8988T (cell line): ENCODE measurements at regions not wholly inside any gene's neighbourhood (a gene's known extent, or its start where the extent isn't known, plus 50 kb on each side); places are given as distances from the start of the nearest gene placed in this dataset.
"Not testable (repeated sequence)": the region's sequence is repeated elsewhere in the genome, so short reads cannot be mapped to it uniquely, and the experiment has no call there.

Source experiments
- DNase-seq: peaks from one replicate; pipeline ENCODE4 v3.0.0; 2011

- no peak for DNase-seq
These were observed 68.2 kb downstream of the LHX9 start for GRCh38 chr1:197985351-197985750.

- no peak for DNase-seq
These were observed 69.6 kb downstream of the LHX9 start for GRCh38 chr1:197986817-197987216.

GRCh38 chr1:197987294-197987693 is 70.1 kb downstream of the LHX9 start:
- no peak for DNase-seq

- DNase-seq = not testable (repeated sequence)
These were observed 71.4 kb downstream of the LHX9 start for GRCh38 chr1:197988581-197988980.

- DNase-seq = no peak
These were observed 71.9 kb downstream of the LHX9 start for GRCh38 chr1:197989058-197989457.

GRCh38 chr1:197991594-197991993 is 74.4 kb downstream of the LHX9 start:
- DNase-seq = no peak

- no peak for DNase-seq
These were observed 77.8 kb downstream of the LHX9 start for GRCh38 chr1:197994907-197995407.

- DNase-seq = no peak
These were observed 78.5 kb downstream of the LHX9 start for GRCh38 chr1:197995408-197996258.

- DNase-seq = not testable (repeated sequence)
These were observed 79.0 kb downstream of the LHX9 start for GRCh38 chr1:197996259-197996512.

- DNase-seq = no peak
These were observed 80.9 kb downstream of the LHX9 start for GRCh38 chr1:197998110-197998509.

GRCh38 chr1:198001776-198002408 is 84.7 kb downstream of the LHX9 start:
- no peak for DNase-seq

- DNase-seq = no peak
These were observed 86.3 kb downstream of the LHX9 start for GRCh38 chr1:198003468-198003867.

- no peak for DNase-seq
These were observed 89.8 kb downstream of the LHX9 start for GRCh38 chr1:198007011-198007410.

GRCh38 chr1:198007687-198008607 is 90.8 kb downstream of the LHX9 start:
- no peak for DNase-seq

- no peak for DNase-seq
These were observed 97.2 kb downstream of the LHX9 start for GRCh38 chr1:198014355-198014754.

- no peak for DNase-seq
These were observed 98.1 kb downstream of the LHX9 start for GRCh38 chr1:198015309-198015708.

- peak; percentile 13 for DNase-seq
These were observed 101.4 kb downstream of the LHX9 start for GRCh38 chr1:198018529-198018928.

GRCh38 chr1:198019126-198019525 is 102.0 kb downstream of the LHX9 start:
- DNase-seq = no peak

- no peak for DNase-seq
These were observed 107.2 kb downstream of the LHX9 start for GRCh38 chr1:198024336-198024735.

GRCh38 chr1:198024782-198025181 is 107.6 kb downstream of the LHX9 start:
- DNase-seq = no peak

GRCh38 chr1:198030682-198031081 is 113.5 kb downstream of the LHX9 start:
- DNase-seq = no peak

- DNase-seq = no peak
These were observed 113.9 kb downstream of the LHX9 start for GRCh38 chr1:198031086-198031485.

- DNase-seq = no peak
These were observed 115.5 kb downstream of the LHX9 start for GRCh38 chr1:198032668-198033067.
